ENCODE measurements at regions not wholly inside any gene's neighbourhood (a gene's known extent, or its start where the extent isn't known, plus 50 kb on each side); places are given as distances from the start of the nearest gene placed in this dataset.
"Not testable (repeated sequence)": the region's sequence is repeated elsewhere in the genome, so short reads cannot be mapped to it uniquely, and the experiment has no call there.

- no peak overlapping the region for H2AFZ ChIP-seq (ENCODE audit: control insufficient read depth, low read length)
- peak; percentile 83 for FAIRE-seq
- H3K9me1 ChIP-seq (ENCODE audit: control insufficient read depth, extremely low read depth, insufficient read depth, low read length), result no peaks in the 10 kb centered on the region
- peak overlapping the region; percentile 56 for H3K4me2 ChIP-seq (ENCODE audit: control insufficient read depth, extremely low read depth, insufficient read depth, low read depth, low read length)
- no peaks in the 10 kb centered on the region for H3K36me3 ChIP-seq (ENCODE audit: control insufficient read depth in 2 of 2, extremely low read depth in 1 of 2, insufficient read depth in 2 of 2, low read length in 2 of 2)
- DNase-seq (ENCODE audit: low read depth, low spot score), result peak; percentile 17
- H3K9ac ChIP-seq (ENCODE audit: control insufficient read depth, extremely low read depth, insufficient read depth, low read length), result peak overlapping the region; percentile 13
- H3K27me3 ChIP-seq (ENCODE audit: control insufficient read depth, extremely low read depth, insufficient read depth, low read length), result no peaks in the 10 kb centered on the region
- no peaks in the 10 kb centered on the region for H3K9me3 ChIP-seq (ENCODE audit: control insufficient read depth, low read depth, low read length)
- H3K27ac ChIP-seq (ENCODE audit: control insufficient read depth, insufficient read depth, low read length), result peak overlapping the region; percentile 28
- H3K79me2 ChIP-seq (ENCODE audit: control insufficient read depth, insufficient read depth, low read length), result peaks cover 10% of the 10 kb centered on the region
- H4K20me1 ChIP-seq (ENCODE audit: control insufficient read depth, extremely low read depth, insufficient read depth, low read length), result no peaks in the 10 kb centered on the region
- TF ChIP-seq EZH2 (IDR thresholded peaks at IDR 0.05; ENCODE audit: low read length) (no peak), CTCF (optimal IDR thresholded peaks at IDR 0.05 in 1 of 3, IDR thresholded peaks at IDR 0.05 in 1 of 3, conservative IDR thresholded peaks at IDR 0.05 in 1 of 3; ENCODE audit: extremely low read depth in 1 of 3, insufficient read depth in 2 of 3, low read length in 3 of 3) (peak; percentile 78 to 94 (median 91))
- peaks cover 53% of the 10 kb centered on the region for H3K4me1 ChIP-seq (ENCODE audit: control insufficient read depth, extremely low read depth, insufficient read depth, low read length)
- dilution Hi-C loops (cut with MboI; ENCODE audit: extremely low pct_ligation_motif_present, low sequenced_read_pairs), result no loop called here
- H3K4me3 ChIP-seq (ENCODE audit: control insufficient read depth in 2 of 3, extremely low read depth in 1 of 3, insufficient read depth in 2 of 3, low read depth in 1 of 3, low read length in 3 of 3), result no peak overlapping the region
Observed at GRCh38 chr10:33008499-33009243, 50.6 kb upstream of the ITGB1 start.

- H3K9ac ChIP-seq (ENCODE audit: control insufficient read depth, extremely low read depth, insufficient read depth, low read length); H3K4me2 ChIP-seq (ENCODE audit: control insufficient read depth, extremely low read depth, insufficient read depth, low read depth, low read length); H4K20me1 ChIP-seq (ENCODE audit: control insufficient read depth, extremely low read depth, insufficient read depth, low read length); H3K27ac ChIP-seq (ENCODE audit: control insufficient read depth, insufficient read depth, low read length); H3K9me3 ChIP-seq (ENCODE audit: control insufficient read depth, low read depth, low read length); H2AFZ ChIP-seq (ENCODE audit: control insufficient read depth, low read length); H3K4me3 ChIP-seq (ENCODE audit: control insufficient read depth in 2 of 3, extremely low read depth in 1 of 3, insufficient read depth in 2 of 3, low read depth in 1 of 3, low read length in 3 of 3); DNase-seq (ENCODE audit: low read depth, low spot score); H3K27me3 ChIP-seq (ENCODE audit: control insufficient read depth, extremely low read depth, insufficient read depth, low read length); H3K36me3 ChIP-seq (ENCODE audit: control insufficient read depth in 2 of 2, extremely low read depth in 1 of 2, insufficient read depth in 2 of 2, low read length in 2 of 2); dilution Hi-C loops (cut with MboI; ENCODE audit: extremely low pct_ligation_motif_present, low sequenced_read_pairs); H3K9me1 ChIP-seq (ENCODE audit: control insufficient read depth, extremely low read depth, insufficient read depth, low read length); FAIRE-seq: not testable (repeated sequence)
- H3K79me2 ChIP-seq (ENCODE audit: control insufficient read depth, insufficient read depth, low read length), result peaks cover 15% of the 10 kb centered on the region
- H3K4me1 ChIP-seq (ENCODE audit: control insufficient read depth, extremely low read depth, insufficient read depth, low read length), result peaks cover 54% of the 10 kb centered on the region
Observed at GRCh38 chr10:33007731-33008381, 49.8 kb upstream of the ITGB1 start.

Small RNA genes in the stretch of these regions (small RNA-seq; reads per million reads assigned to genes)
- gene AL365203.1 (ENCODE audit: insufficient read length in 3 of 3, low read depth in 3 of 3, low replicate concordance in 1 of 3), result 0 reads per million in 3 experiments
- gene MTND4LP11 (ENCODE audit: insufficient read length in 3 of 3, low read depth in 3 of 3, low replicate concordance in 1 of 3), result 0 reads per million in 3 experiments
- gene RN7SL847P (ENCODE audit: insufficient read length in 3 of 3, low read depth in 3 of 3, low replicate concordance in 1 of 3), result 0 reads per million in 3 experiments
